Lower lobe of right lung (tissue), 2 donors: ENCODE measurements at regions not wholly inside any gene's neighbourhood (a gene's known extent, or its start where the extent isn't known, plus 50 kb on each side); places are given as distances from the start of the nearest gene placed in this dataset.
A peak's percentile ranks its signal among the peaks of the same experiment; 100 is the strongest.

ENCODE experiments used
- ATAC-seq, 2 donors: fragments of 200-7000 bp; cut with Tn5 transposase; one replicate each; pipeline ENCODE4 v1.9.1; 2020 to 2022; ENCODE audit warnings: mild to moderate bottlenecking in 2 of 2, moderate library complexity in 2 of 2
- DNase-seq: peaks from one replicate; pipeline ENCODE4 v3.0.0-alpha.2; 2020
- H3K27ac ChIP-seq: fragments of 200-600 bp; one replicate; pipeline ENCODE4 v1.8.0; 2022
- H3K27me3 ChIP-seq: fragments of 200-600 bp; one replicate; pipeline ENCODE4 v1.8.0; 2022; ENCODE audit warnings: low read depth
- H3K36me3 ChIP-seq: fragments of 200-600 bp; one replicate; pipeline ENCODE4 v1.8.0; 2022; ENCODE audit warnings: mild to moderate bottlenecking
- H3K4me1 ChIP-seq: fragments of 200-600 bp; one replicate; pipeline ENCODE4 v1.8.0; 2022
- H3K4me3 ChIP-seq: fragments of 200-600 bp; one replicate; pipeline ENCODE4 v1.8.0; 2022; ENCODE audit warnings: mild to moderate bottlenecking
- H3K9me3 ChIP-seq: fragments of 200-600 bp; one replicate; pipeline ENCODE4 v1.8.0; 2022
- CTCF ChIP-seq: fragments of 200-600 bp; IDR thresholded peaks from one replicate; pipeline ENCODE4 v1.8.0; 2022; ENCODE audit warnings: antibody characterized with exemption, mild to moderate bottlenecking
- intact Hi-C: fragments of 100-400 bp; cut with DNase I; formaldehyde crosslinking; loops from one replicate; pipeline ENCODE4 v1.11.0; 2022
- donor health status: DM: no; HTN: yes; CAD: no; lungs with severe emphysema.

DNA sequence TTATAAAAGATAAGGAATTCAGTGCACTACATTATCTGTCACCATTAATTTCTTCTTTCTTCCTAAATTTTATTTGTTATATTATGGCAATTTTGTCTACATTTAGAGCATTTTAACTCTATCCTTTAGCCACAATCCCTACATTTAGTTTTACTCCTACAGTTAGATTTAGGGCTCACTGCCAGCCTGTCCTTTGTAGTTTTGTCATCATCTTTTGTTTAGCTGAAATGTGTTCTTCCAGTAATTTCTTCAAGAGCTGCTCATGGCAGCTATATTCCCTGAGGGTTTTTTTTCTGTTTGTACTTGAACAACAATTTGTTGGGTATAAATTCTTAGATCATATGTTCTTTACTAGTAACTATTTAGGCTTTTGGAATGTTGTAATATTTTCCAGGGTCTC is 72.7 kb upstream of the B3GAT2 start:
- ATAC-seq (no peak), DNase-seq (no peak)
- Histone ChIP-seq H3K4me3 (no peak overlapping the region), H3K36me3 (no peaks in the 10 kb centered on the region), H3K4me1 (no peaks in the 10 kb centered on the region), H3K9me3 (no peaks in the 10 kb centered on the region), H3K27ac (no peak overlapping the region), H3K27me3 (no peaks in the 10 kb centered on the region)
- intact Hi-C loops, result no loop called here
- no peak for TF ChIP-seq CTCF

DNA sequence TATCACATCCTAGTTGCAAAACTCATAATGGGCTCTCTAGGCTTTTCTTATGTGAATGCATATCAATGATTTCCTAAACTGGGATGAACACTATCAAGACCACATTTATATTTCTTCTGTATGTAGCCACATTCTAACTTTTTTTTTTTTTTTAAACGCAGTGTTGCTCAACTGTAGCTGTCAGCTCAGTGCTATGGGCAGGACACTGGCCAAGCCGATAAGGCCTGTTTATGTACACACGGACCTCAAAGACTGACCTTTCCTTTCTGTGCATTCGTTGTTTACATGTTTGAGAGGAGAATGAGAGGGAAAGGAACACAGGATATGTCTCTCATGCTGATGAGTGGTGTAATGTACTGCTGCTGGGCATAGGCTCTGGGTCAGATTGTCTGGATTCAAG is 75.1 kb upstream of the B3GAT2 start:
- ATAC-seq, result peak in 1 of 2 donors; percentile 28
- Histone ChIP-seq H3K36me3 (no peaks in the 10 kb centered on the region), H3K4me1 (no peaks in the 10 kb centered on the region), H3K4me3 (no peak overlapping the region), H3K9me3 (no peaks in the 10 kb centered on the region), H3K27ac (no peak overlapping the region), H3K27me3 (no peaks in the 10 kb centered on the region)
- no peak for DNase-seq
- no peak for TF ChIP-seq CTCF
- intact Hi-C loops, result no loop called here

DNA sequence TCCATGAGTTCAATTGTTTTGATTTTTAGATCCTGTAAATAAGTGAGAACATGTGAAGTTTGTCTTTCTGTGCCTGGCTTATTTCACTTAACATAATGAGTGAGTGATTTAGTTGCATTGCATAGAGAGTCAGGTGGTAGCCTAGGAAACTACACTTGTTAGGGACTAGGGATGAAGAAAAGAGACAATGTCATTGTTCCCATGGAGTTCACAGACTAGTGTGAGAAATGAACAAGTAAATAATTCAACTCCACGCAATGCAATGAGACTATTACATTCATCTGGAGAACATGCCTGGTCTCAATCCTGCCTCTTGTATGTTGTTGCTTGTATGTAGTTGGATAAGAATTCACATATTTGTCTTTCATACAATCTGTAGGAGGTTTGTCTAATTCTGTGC is 76.3 kb upstream of the B3GAT2 start:
- H3K27me3 ChIP-seq, result no peaks in the 10 kb centered on the region
- intact Hi-C loops, result no loop called here
- no peak for DNase-seq
- H3K4me1 ChIP-seq, result no peaks in the 10 kb centered on the region
- no peaks in the 10 kb centered on the region for H3K9me3 ChIP-seq
- no peak overlapping the region for H3K27ac ChIP-seq
- H3K4me3 ChIP-seq, result no peak overlapping the region
- ATAC-seq, result no peak
- no peaks in the 10 kb centered on the region for H3K36me3 ChIP-seq
- no peak for TF ChIP-seq CTCF

GRCh38 chr6:71033890-71034289 is 77.0 kb upstream of the B3GAT2 start:
- TF ChIP-seq CTCF, result no peak
- no peaks in the 10 kb centered on the region for H3K27me3 ChIP-seq
- H3K36me3 ChIP-seq, result no peaks in the 10 kb centered on the region
- intact Hi-C loops, result no loop called here
- H3K9me3 ChIP-seq, result no peaks in the 10 kb centered on the region
- ATAC-seq (no peak), DNase-seq (no peak)
- no peaks in the 10 kb centered on the region for H3K4me1 ChIP-seq
- H3K27ac ChIP-seq, result no peak overlapping the region
- H3K4me3 ChIP-seq, result no peak overlapping the region

- no peaks in the 10 kb centered on the region for H3K9me3 ChIP-seq
- no peak for TF ChIP-seq CTCF
- H3K4me3 ChIP-seq, result no peak overlapping the region
- no peaks in the 10 kb centered on the region for H3K27me3 ChIP-seq
- DNase-seq (no peak), ATAC-seq (no peak)
- intact Hi-C loops, result no loop called here
- H3K27ac ChIP-seq, result no peak overlapping the region
- H3K36me3 ChIP-seq, result no peaks in the 10 kb centered on the region
- H3K4me1 ChIP-seq, result no peaks in the 10 kb centered on the region
These were observed 77.9 kb upstream of the B3GAT2 start for GRCh38 chr6:71034563-71035345.
